ENCODE measurements at regions not wholly inside any gene's neighbourhood (a gene's known extent, or its start where the extent isn't known, plus 50 kb on each side); places are given as distances from the start of the nearest gene placed in this dataset.

- ChIA-PET POLR2A (no interaction called here), CTCF (no interaction called here)
- no peak for DNase-seq (ENCODE audit: extremely low spot score)
- TF ChIP-seq FOXM1 (IDR thresholded peaks at IDR 0.05; ENCODE audit: borderline replicate concordance): no peak
- TF ChIP-seq LEF1 (IDR thresholded peaks at IDR 0.05; ENCODE audit: borderline replicate concordance): no peak
- TF ChIP-seq NFRKB (IDR thresholded peaks at IDR 0.05): no peak
- TF ChIP-seq ELF4 (IDR thresholded peaks at IDR 0.05): no peak
- no peak for TF ChIP-seq FOXA1 (IDR thresholded peaks at IDR 0.05)
Measured at GRCh38 chr14:38139926-38140325, 67.8 kb upstream of the SSTR1 start.

DNA sequence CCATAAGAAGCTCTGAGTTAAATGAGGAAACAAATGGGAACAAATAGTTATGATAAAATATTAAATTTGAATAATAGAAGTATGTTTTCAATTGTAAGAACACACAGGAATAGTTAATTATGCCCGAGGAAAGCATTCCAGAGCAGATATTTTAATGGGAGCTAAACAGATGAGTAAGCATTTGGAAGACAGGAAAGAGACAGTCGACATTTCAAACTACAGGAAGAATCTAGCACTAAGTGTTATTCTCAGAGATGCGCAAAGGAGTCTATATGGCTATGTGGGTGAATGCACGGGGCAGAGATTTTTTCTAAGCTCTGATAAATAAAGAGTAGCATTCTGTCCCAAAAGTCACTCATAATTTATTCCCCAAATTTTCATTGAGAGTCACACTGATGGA, 64.5 kb upstream of the SSTR1 start:
- no peak for TF ChIP-seq SP1 (IDR thresholded peaks at IDR 0.05)
- no peak for TF ChIP-seq ELF4 (IDR thresholded peaks at IDR 0.05)
- no peak for TF ChIP-seq CTBP1 (IDR thresholded peaks at IDR 0.05; ENCODE audit: borderline replicate concordance)
- TF ChIP-seq BHLHE40 (IDR thresholded peaks at IDR 0.05; ENCODE audit: borderline replicate concordance): no peak
- no peak for TF ChIP-seq FOXM1 (IDR thresholded peaks at IDR 0.05; ENCODE audit: borderline replicate concordance)
- TF ChIP-seq PKNOX1 (IDR thresholded peaks at IDR 0.05): no peak
- TF ChIP-seq LEF1 (IDR thresholded peaks at IDR 0.05; ENCODE audit: borderline replicate concordance): no peak
- no peak for TF ChIP-seq ARNT (IDR thresholded peaks at IDR 0.05)
- TF ChIP-seq NFRKB (IDR thresholded peaks at IDR 0.05): no peak
- TF ChIP-seq SUZ12 (IDR thresholded peaks at IDR 0.05): no peak
- no peak for TF ChIP-seq TARDBP (IDR thresholded peaks at IDR 0.05)
- TF ChIP-seq FOXA1 (IDR thresholded peaks at IDR 0.05): no peak
- no peak for TF ChIP-seq L3MBTL2 (conservative IDR thresholded peaks at IDR 0.05)
- no peak for TF ChIP-seq ZNF384 (IDR thresholded peaks at IDR 0.05)
- no peak for TF ChIP-seq FOXK2 (IDR thresholded peaks at IDR 0.05)
- TF ChIP-seq HDGF (IDR thresholded peaks at IDR 0.05; ENCODE audit: borderline replicate concordance): no peak
- DNase-seq (ENCODE audit: extremely low spot score): no peak
- POLR2A ChIA-PET: no interaction called here
- CTCF ChIA-PET: no interaction called here

- TF ChIP-seq SUZ12 (IDR thresholded peaks at IDR 0.05) (no peak), FOXA1 (IDR thresholded peaks at IDR 0.05) (no peak), L3MBTL2 (conservative IDR thresholded peaks at IDR 0.05) (no peak), BHLHE40 (IDR thresholded peaks at IDR 0.05; ENCODE audit: borderline replicate concordance) (no peak), SP1 (IDR thresholded peaks at IDR 0.05) (no peak), FOXM1 (IDR thresholded peaks at IDR 0.05; ENCODE audit: borderline replicate concordance) (no peak), NFRKB (IDR thresholded peaks at IDR 0.05) (no peak), PKNOX1 (IDR thresholded peaks at IDR 0.05) (no peak), ELF4 (IDR thresholded peaks at IDR 0.05) (no peak), CTBP1 (IDR thresholded peaks at IDR 0.05; ENCODE audit: borderline replicate concordance) (no peak), ARNT (IDR thresholded peaks at IDR 0.05) (no peak)
Measured at GRCh38 chr14:38143659-38144505, 63.8 kb upstream of the SSTR1 start.

GRCh38 chr14:38145142-38145541, 62.6 kb upstream of the SSTR1 start:
- DNase-seq (ENCODE audit: extremely low spot score): no peak
- POLR2A ChIA-PET: no interaction called here
- CTCF ChIA-PET: no interaction called here
- TF ChIP-seq CTBP1 (IDR thresholded peaks at IDR 0.05; ENCODE audit: borderline replicate concordance) (no peak), SP1 (IDR thresholded peaks at IDR 0.05) (no peak), FOXM1 (IDR thresholded peaks at IDR 0.05; ENCODE audit: borderline replicate concordance) (no peak), BHLHE40 (IDR thresholded peaks at IDR 0.05; ENCODE audit: borderline replicate concordance) (no peak), PKNOX1 (IDR thresholded peaks at IDR 0.05) (no peak), HDGF (IDR thresholded peaks at IDR 0.05; ENCODE audit: borderline replicate concordance) (no peak), SUZ12 (IDR thresholded peaks at IDR 0.05) (no peak), ELF4 (IDR thresholded peaks at IDR 0.05) (no peak), TARDBP (IDR thresholded peaks at IDR 0.05) (no peak), FOXK2 (IDR thresholded peaks at IDR 0.05) (no peak), ARNT (IDR thresholded peaks at IDR 0.05) (no peak), ZNF384 (IDR thresholded peaks at IDR 0.05) (no peak), L3MBTL2 (conservative IDR thresholded peaks at IDR 0.05) (no peak), NFRKB (IDR thresholded peaks at IDR 0.05) (no peak), LEF1 (IDR thresholded peaks at IDR 0.05; ENCODE audit: borderline replicate concordance) (no peak)

More at GRCh38 chr14:38143659-38144505, 63.8 kb upstream of the SSTR1 start:
- POLR2A ChIA-PET: no interaction called here
- no peak for DNase-seq (ENCODE audit: extremely low spot score)
- CTCF ChIA-PET: no interaction called here

DNA sequence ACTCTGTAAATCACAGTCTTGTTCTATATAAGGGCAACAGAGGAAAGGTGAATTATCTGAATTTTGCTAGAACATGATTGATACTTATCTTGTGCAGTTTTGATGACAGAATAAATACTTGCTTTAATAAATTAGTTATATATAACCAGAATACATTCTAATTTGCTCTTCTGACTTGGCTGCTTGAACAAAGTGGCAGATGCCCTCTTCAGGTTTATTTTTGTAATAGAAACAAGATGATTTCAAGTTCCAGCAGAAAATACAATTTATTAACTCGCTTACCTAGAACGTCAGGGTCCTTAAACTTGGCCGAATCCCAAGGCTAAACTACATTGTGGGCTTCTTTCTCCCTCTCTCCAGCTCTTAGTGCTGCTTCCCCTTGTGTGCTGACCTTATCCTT, 57.6 kb upstream of the SSTR1 start:
- POLR2A ChIA-PET: no interaction called here
- CTCF ChIA-PET: no interaction called here
- DNase-seq (ENCODE audit: extremely low spot score): no peak
- TF ChIP-seq FOXA1 (IDR thresholded peaks at IDR 0.05) (no peak), CTBP1 (IDR thresholded peaks at IDR 0.05; ENCODE audit: borderline replicate concordance) (no peak), BHLHE40 (IDR thresholded peaks at IDR 0.05; ENCODE audit: borderline replicate concordance) (no peak), ARNT (IDR thresholded peaks at IDR 0.05) (no peak), FOXK2 (IDR thresholded peaks at IDR 0.05) (no peak), LEF1 (IDR thresholded peaks at IDR 0.05; ENCODE audit: borderline replicate concordance) (no peak), SP1 (IDR thresholded peaks at IDR 0.05) (no peak), SUZ12 (IDR thresholded peaks at IDR 0.05) (no peak), L3MBTL2 (conservative IDR thresholded peaks at IDR 0.05) (no peak), ELF4 (IDR thresholded peaks at IDR 0.05) (no peak), PKNOX1 (IDR thresholded peaks at IDR 0.05) (no peak), FOXM1 (IDR thresholded peaks at IDR 0.05; ENCODE audit: borderline replicate concordance) (no peak), NFRKB (IDR thresholded peaks at IDR 0.05) (no peak), TARDBP (IDR thresholded peaks at IDR 0.05) (no peak), HDGF (IDR thresholded peaks at IDR 0.05; ENCODE audit: borderline replicate concordance) (no peak)

All from HEK293T (cell line).